Gastroesophageal sphincter (tissue), 4 donors: ENCODE measurements at regions not wholly inside any gene's neighbourhood (a gene's known extent, or its start where the extent isn't known, plus 50 kb on each side); places are given as distances from the start of the nearest gene placed in this dataset.

ENCODE experiments used
- ATAC-seq: fragments of 150-250 bp; one replicate; pipeline ENCODE4 v1.9.1; 2016; ENCODE audit warnings: mild to moderate bottlenecking, moderate library complexity
- H3K27ac ChIP-seq, 4 donors: fragments of 200-600 bp; sonication (generic) in 3 of 4; 1 replicate in 3 of 4; 2 replicates in 1 of 4; pipeline ENCODE4 v1.5.1; 2016 to 2019
- H3K27me3 ChIP-seq: fragments of 200-600 bp; sonication (generic); one replicate; pipeline ENCODE4 v1.5.1; 2019
- H3K36me3 ChIP-seq, 2 donors: fragments of 200-600 bp; sonication (generic); one replicate each; pipeline ENCODE4 v1.5.1; 2019; ENCODE audit warnings: control low read depth in 1 of 2
- H3K4me1 ChIP-seq, 3 donors: fragments of 200-600 bp; sonication (generic); 1 replicate in 2 of 3; 2 replicates in 1 of 3; pipeline ENCODE4 v1.5.1; 2016 to 2019; ENCODE audit warnings: control low read depth in 2 of 3
- H3K4me3 ChIP-seq, 2 donors: fragments of 200-600 bp; sonication (generic); one replicate each; pipeline ENCODE4 v1.5.1; 2019; ENCODE audit warnings: mild to moderate bottlenecking in 1 of 2, moderate library complexity in 1 of 2
- H3K9me3 ChIP-seq, 3 donors: fragments of 200-600 bp; sonication (generic); one replicate each; pipeline ENCODE4 v1.5.1; 2017 to 2019; ENCODE audit warnings: control low read depth in 2 of 3
- EP300 ChIP-seq: sonication (generic); formaldehyde crosslinking; IDR thresholded peaks from one replicate; pipeline ENCODE4 v1.6.1; 2017; ENCODE audit warnings: antibody characterized with exemption, mild to moderate bottlenecking
- POLR2A ChIP-seq, 2 donors: fragments of 450-650 bp; IDR thresholded peaks; one replicate each; pipeline ENCODE4 v1.6.1; 2017; ENCODE audit warnings: antibody characterized with exemption in 2 of 2, mild to moderate bottlenecking in 2 of 2, moderate library complexity in 1 of 2
- POLR2AphosphoS5 ChIP-seq: sonication (generic); formaldehyde crosslinking; IDR thresholded peaks from one replicate; pipeline ENCODE4 v1.6.1; 2017; ENCODE audit warnings: antibody characterized with exemption
- WGBS, 2 donors: methylation state at CpG; one replicate each; pipeline ENCODE4 v1.1.5; 2018; ENCODE audit warnings: low coverage in 1 of 2; 5-methylcytosine and 5-hydroxymethylcytosine counted together
- TF ChIP-seq, protein P1 (sequence below), 4 experiments: fragments of 200-600 bp in 2 of 4; fragments of 450-650 bp in 2 of 4; sonication (generic) in 1 of 4; IDR thresholded peaks; one replicate each; pipeline ENCODE4 v1.5.1; 2017 to 2019; ENCODE audit warnings: antibody characterized with exemption in 4 of 4, mild to moderate bottlenecking in 2 of 4, moderate library complexity in 2 of 4

DNA sequence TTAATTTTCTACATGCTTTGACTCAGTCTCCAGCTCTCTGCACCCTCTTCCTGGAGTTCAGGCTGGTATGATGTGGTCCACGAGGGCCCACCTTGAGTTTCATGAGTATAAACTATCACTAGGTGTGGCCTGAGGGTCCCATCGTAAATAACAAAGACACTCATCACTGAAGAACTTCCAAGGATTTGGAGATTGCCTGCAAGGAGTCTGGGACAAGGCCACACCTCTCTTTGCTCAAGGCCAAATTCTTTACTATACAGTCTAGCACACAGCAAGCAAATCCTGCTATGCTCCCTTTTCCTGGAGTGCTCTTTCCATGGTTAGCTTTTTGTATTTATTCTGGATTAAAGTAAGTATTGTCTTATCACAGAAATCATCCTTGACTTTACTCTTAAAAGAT, 271.9 kb downstream of the SLC16A7 start:
- 79 to 85% methylated on average over 2 of the region's 2 CpGs for WGBS, 2 donors
- H3K9me3 ChIP-seq, result no peaks in the 10 kb centered on the region
- ATAC-seq, result no peak

DNA sequence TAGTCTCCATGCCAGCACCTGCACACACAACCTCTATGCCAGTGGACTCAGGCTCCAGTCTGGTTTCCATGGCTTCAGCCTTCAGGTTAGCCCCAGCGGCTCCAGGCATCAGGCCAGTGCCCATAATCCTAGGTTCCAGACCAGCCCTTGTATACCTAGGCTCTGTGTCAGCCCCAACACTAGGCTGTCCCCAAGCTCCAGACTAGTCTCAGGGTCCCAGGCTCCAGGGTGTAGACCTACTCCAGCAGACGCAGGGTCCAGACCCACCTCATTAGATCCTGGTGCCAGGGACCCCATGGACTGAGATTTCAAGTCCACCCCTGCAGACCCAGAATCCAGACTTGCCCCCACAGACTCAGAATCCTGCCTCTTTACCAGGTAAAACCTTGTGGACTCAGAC, 275.9 kb downstream of the SLC16A7 start:
- Histone ChIP-seq H3K4me1 (peaks cover 0 to 3% (median 0%) of the 10 kb centered on the region in 3 donors), H3K9me3 (no peaks in the 10 kb centered on the region), H3K4me3 (no peak overlapping the region), H3K27me3 (no peaks in the 10 kb centered on the region), H3K27ac (no peak overlapping the region), H3K36me3 (no peaks in the 10 kb centered on the region)
- no peak for ATAC-seq
- WGBS, 2 donors, result no CpG with 5 or more reads among the region's 2 CpGs
- TF ChIP-seq EP300 (no peak), POLR2A (IDR thresholded peaks at IDR 0.05) (no peak), POLR2AphosphoS5 (no peak)
- TF ChIP-seq, protein P1, sequence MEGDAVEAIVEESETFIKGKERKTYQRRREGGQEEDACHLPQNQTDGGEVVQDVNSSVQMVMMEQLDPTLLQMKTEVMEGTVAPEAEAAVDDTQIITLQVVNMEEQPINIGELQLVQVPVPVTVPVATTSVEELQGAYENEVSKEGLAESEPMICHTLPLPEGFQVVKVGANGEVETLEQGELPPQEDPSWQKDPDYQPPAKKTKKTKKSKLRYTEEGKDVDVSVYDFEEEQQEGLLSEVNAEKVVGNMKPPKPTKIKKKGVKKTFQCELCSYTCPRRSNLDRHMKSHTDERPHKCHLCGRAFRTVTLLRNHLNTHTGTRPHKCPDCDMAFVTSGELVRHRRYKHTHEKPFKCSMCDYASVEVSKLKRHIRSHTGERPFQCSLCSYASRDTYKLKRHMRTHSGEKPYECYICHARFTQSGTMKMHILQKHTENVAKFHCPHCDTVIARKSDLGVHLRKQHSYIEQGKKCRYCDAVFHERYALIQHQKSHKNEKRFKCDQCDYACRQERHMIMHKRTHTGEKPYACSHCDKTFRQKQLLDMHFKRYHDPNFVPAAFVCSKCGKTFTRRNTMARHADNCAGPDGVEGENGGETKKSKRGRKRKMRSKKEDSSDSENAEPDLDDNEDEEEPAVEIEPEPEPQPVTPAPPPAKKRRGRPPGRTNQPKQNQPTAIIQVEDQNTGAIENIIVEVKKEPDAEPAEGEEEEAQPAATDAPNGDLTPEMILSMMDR (IDR thresholded peaks at IDR 0.05), result no peak

More for the DNA sequence above, 271.9 kb downstream of the SLC16A7 start:
- H3K36me3 ChIP-seq, result no peaks in the 10 kb centered on the region
- no peaks in the 10 kb centered on the region for H3K27me3 ChIP-seq
- no peaks in the 10 kb centered on the region for H3K4me1 ChIP-seq
- H3K4me3 ChIP-seq, result no peak overlapping the region
- H3K27ac ChIP-seq, result no peak overlapping the region
- TF ChIP-seq EP300 (no peak), POLR2AphosphoS5 (no peak), POLR2A (IDR thresholded peaks at IDR 0.05) (no peak)
- TF ChIP-seq, protein P1 (IDR thresholded peaks at IDR 0.05), result no peak

DNA sequence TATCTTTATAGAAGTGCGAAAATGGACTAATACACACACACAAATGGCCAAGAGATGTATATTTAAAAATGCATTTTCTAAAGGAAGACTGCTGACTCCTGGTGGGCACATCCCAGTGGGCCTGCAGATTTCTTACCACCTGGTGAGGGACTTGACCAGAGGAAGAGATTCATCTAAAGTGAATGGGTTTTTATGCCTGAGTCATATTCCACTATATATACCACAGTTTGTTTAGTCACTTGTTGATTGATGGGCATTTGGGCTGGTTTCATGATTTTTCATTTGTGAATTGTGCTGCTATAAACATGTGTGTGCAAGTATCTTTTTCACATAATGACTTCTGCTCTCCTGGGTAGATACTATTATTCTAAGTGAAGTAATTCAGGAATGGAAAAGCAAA, 277.3 kb downstream of the SLC16A7 start:
- 90% methylated on average over 1 of the region's 1 CpG; no CpG with 5 or more reads in 1 of the 2 donors for WGBS, 2 donors
- no peaks in the 10 kb centered on the region for H3K36me3 ChIP-seq
- no peak for ATAC-seq
- no peaks in the 10 kb centered on the region for H3K9me3 ChIP-seq
- H3K4me3 ChIP-seq, result no peak overlapping the region
- no peaks in the 10 kb centered on the region for H3K27me3 ChIP-seq
- TF ChIP-seq EP300 (no peak), POLR2AphosphoS5 (no peak), POLR2A (IDR thresholded peaks at IDR 0.05) (no peak)
- TF ChIP-seq, protein P1 (IDR thresholded peaks at IDR 0.05), result no peak
- H3K4me1 ChIP-seq, result peaks cover 0 to 3% (median 0%) of the 10 kb centered on the region in 3 donors
- no peak overlapping the region for H3K27ac ChIP-seq

DNA sequence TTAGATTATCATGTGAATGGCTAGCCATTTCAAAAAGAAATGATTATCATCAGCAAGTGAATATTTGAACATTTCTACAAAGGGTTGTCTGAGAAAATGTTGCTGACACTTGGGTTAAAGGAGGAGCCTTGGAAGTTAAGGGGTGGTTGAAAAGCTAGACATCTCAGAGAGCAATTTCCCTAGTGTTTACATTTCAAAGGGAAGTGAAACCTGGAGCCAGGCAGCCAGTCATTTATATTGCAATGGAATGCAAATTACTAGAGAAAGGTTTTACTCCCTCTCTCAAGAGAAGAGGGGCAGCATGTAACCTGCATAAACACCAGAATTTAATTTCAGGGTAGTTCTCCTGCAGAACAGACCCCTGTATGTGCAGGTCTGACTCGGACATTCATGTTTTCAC, 279.0 kb downstream of the SLC16A7 start:
- WGBS, 2 donors, result 18% methylated on average over 1 of the region's 1 CpG; no CpG with 5 or more reads in 1 of the 2 donors
- Histone ChIP-seq H3K4me3 (no peak overlapping the region), H3K9me3 (no peaks in the 10 kb centered on the region), H3K27ac (no peak overlapping the region), H3K27me3 (no peaks in the 10 kb centered on the region), H3K4me1 (peaks cover 0 to 3% (median 0%) of the 10 kb centered on the region in 3 donors), H3K36me3 (no peaks in the 10 kb centered on the region)
- TF ChIP-seq, protein P1 (IDR thresholded peaks at IDR 0.05), result no peak
- TF ChIP-seq EP300 (no peak), POLR2AphosphoS5 (no peak), POLR2A (IDR thresholded peaks at IDR 0.05) (no peak)
- no peak for ATAC-seq

DNA sequence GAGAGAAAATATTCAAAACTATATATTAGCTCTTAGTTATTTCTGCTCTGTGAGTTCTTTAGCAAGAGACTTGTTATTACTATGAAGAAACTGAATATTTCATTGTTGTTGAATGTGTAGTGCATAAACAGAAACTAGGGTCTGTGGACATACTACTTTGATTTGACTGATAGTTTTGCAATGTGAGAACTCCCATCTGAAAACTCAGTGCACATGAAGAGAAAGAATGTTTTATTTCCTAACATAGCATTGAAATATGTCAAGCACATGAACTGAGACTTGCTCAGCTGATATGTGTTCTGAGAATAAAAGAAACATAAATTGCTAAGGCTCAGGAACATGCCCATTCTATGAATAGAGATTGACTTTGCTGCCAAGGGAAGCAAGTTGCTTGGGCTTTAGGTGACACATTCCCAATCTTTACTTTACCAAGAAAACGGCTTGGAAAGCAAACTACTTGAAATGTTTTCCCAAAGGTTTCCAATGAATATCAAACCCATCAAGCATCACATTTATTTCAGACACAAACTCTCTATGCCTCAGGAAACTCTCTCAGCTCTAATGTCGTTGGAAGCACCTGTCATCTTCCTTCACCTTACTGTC, 290.4 kb downstream of the SLC16A7 start:
- H3K9me3 ChIP-seq, result no peaks in the 10 kb centered on the region

More for the DNA sequence above, 290.4 kb downstream of the SLC16A7 start:
- Histone ChIP-seq H3K27me3 (no peaks in the 10 kb centered on the region), H3K27ac (no peak overlapping the region), H3K36me3 (no peaks in the 10 kb centered on the region), H3K4me3 (no peak overlapping the region), H3K4me1 (no peaks in the 10 kb centered on the region)
- no peak for TF ChIP-seq POLR2AphosphoS5
- TF ChIP-seq EP300, result no peak
- no peak for TF ChIP-seq POLR2A (IDR thresholded peaks at IDR 0.05)
- TF ChIP-seq, protein P1 (IDR thresholded peaks at IDR 0.05), result no peak
- WGBS, 2 donors, result 27 to 73% methylated on average over 2 of the region's 2 CpGs
- no peak for ATAC-seq
